ENCODE measurements at regions not wholly inside any gene's neighbourhood (a gene's known extent, or its start where the extent isn't known, plus 50 kb on each side); places are given as distances from the start of the nearest gene placed in this dataset.

GRCh38 chr11:110032957-110033570, 60.1 kb upstream of the ZC3H12C start:
- Histone ChIP-seq H3K4me3 (no peak overlapping the region), H3K27ac (no peak overlapping the region)

GRCh38 chr11:110034806-110035205, 58.4 kb upstream of the ZC3H12C start:
- H3K27ac ChIP-seq: no peak overlapping the region
- no peak overlapping the region for H3K4me3 ChIP-seq

- H3K27ac ChIP-seq: no peak overlapping the region
- no peak overlapping the region for H3K4me3 ChIP-seq
Measured at GRCh38 chr11:110035357-110035756, 57.8 kb upstream of the ZC3H12C start.

GRCh38 chr11:110038201-110038600, 55.0 kb upstream of the ZC3H12C start:
- Histone ChIP-seq H3K4me3 (no peak overlapping the region), H3K27ac (no peak overlapping the region)

All from skin epidermis (tissue), 12 donors.